Body of pancreas (tissue), 4 donors: ENCODE measurements at regions not wholly inside any gene's neighbourhood (a gene's known extent, or its start where the extent isn't known, plus 50 kb on each side); places are given as distances from the start of the nearest gene placed in this dataset.
A peak's percentile ranks its signal among the peaks of the same experiment; 100 is the strongest.

Source experiments
- ATAC-seq: fragments of 150-250 bp; one replicate; pipeline ENCODE4 v1.9.1; 2016
- DNase-seq, 4 donors: peaks; one replicate each; pipeline ENCODE4 v3.0.0-alpha.2; 2019
- H3K27ac ChIP-seq, 4 donors: fragments of 200-600 bp; sonication (generic); 1 replicate in 3 of 4; 2 replicates in 1 of 4; pipeline versions ENCODE4 v1.5.1 to v1.6.1; 2016 to 2019; ENCODE audit warnings: mild to moderate bottlenecking in 1 of 4, mixed read lengths in 1 of 4, moderate library complexity in 1 of 4
- H3K27me3 ChIP-seq, 2 donors: fragments of 200-600 bp; sonication (generic); one replicate each; pipeline ENCODE4 v1.6.0; 2016; ENCODE audit warnings: mild to moderate bottlenecking in 1 of 2
- H3K36me3 ChIP-seq, 2 donors: fragments of 200-600 bp; sonication (generic); replicated peaks in 1 of 2; 2 replicates each; pipeline ENCODE4 v1.5.1; 2016; ENCODE audit warnings: low read depth in 2 of 2; ENCODE audit not compliant: insufficient read depth in 1 of 2
- H3K4me1 ChIP-seq: fragments of 200-600 bp; sonication (generic); one replicate; pipeline ENCODE4 v1.6.0; 2016
- H3K4me3 ChIP-seq, 2 donors: fragments of 200-600 bp; sonication (generic); 1 replicate in 1 of 2; 2 replicates in 1 of 2; pipeline ENCODE4 v1.5.1; 2016 to 2019
- H3K9me3 ChIP-seq, 3 donors: fragments of 200-600 bp; sonication (generic); 1 replicate in 2 of 3; 2 replicates in 1 of 3; pipeline ENCODE4 v1.5.1; 2016
- POLR2A ChIP-seq, 3 donors: fragments of 450-650 bp; IDR thresholded peaks; one replicate each; pipeline ENCODE4 v1.6.1; 2016; ENCODE audit warnings: antibody characterized with exemption in 3 of 3, mild to moderate bottlenecking in 2 of 3
- WGBS, 2 donors: methylation state at CpG; one replicate each; pipeline ENCODE4 v1.1.5; 2017; 5-methylcytosine and 5-hydroxymethylcytosine counted together
- intact Hi-C: fragments of 100-400 bp; cut with DNase I; formaldehyde crosslinking; loops from one replicate; pipeline ENCODE4 v1.15.1; 2023
- TF ChIP-seq, protein P1 (sequence below), 7 experiments: fragments of 450-650 bp in 4 of 7; fragments of 200-600 bp in 3 of 7; sonication (generic) in 3 of 7; IDR thresholded peaks; one replicate each; pipeline ENCODE4 v1.5.1; 2016 to 2019; ENCODE audit warnings: antibody characterized with exemption in 7 of 7

DNA sequence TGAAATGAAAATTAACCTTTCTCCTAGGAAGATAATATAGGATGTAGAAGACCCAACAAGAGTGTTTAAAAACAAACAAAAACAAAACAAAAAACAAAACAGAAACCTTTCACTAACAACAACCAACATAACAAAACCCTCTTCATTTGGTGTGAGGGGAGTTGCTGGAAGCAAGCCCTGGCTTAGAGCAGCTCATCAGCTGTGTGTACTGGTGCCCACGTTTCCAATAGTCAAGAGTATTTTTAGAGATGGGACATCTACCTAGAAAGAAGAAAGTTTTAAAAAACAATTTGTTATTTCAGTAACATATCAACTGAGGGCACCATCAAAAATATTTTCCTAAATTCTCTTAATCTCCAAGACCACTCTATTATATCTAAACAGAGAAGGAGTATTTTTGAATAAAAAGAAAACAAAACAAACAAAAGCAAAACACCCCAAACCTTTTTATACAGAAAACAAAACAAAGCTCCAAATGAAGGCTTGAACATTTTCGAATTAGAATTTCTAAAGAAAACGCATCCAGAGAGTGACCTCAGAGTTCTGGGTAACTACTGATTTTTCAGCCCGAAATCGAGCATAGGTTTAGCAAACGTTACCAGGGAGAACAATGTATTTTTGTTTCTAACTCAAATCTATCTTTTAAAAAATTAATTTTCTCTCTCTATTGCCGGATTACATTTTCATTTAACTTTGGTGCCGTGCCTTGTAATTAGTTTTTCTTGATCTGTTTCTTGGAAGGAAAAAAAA lies 134.6 kb downstream of the INSIG2 start:
- H3K36me3 ChIP-seq: no peaks in the 10 kb centered on the region
- H3K9me3 ChIP-seq: no peaks in the 10 kb centered on the region
- intact Hi-C loops: loop anchor here (10.0 kb wide), 1 partner anchor 632 kb away; no protein-coding TSS in a partner anchor
- H3K4me3 ChIP-seq: no peak overlapping the region
- ATAC-seq: no peak
- H3K4me1 ChIP-seq: peaks cover 16% of the 10 kb centered on the region
- H3K27ac ChIP-seq: no peak overlapping the region
- 18 to 23% methylated on average over 8 of the region's 8 CpGs for WGBS, 2 donors
- peaks cover 0 to 26% of the 10 kb centered on the region in 2 donors for H3K27me3 ChIP-seq
- no peak for DNase-seq
- no peak for TF ChIP-seq POLR2A (IDR thresholded peaks at IDR 0.05)
- TF ChIP-seq, protein P1, sequence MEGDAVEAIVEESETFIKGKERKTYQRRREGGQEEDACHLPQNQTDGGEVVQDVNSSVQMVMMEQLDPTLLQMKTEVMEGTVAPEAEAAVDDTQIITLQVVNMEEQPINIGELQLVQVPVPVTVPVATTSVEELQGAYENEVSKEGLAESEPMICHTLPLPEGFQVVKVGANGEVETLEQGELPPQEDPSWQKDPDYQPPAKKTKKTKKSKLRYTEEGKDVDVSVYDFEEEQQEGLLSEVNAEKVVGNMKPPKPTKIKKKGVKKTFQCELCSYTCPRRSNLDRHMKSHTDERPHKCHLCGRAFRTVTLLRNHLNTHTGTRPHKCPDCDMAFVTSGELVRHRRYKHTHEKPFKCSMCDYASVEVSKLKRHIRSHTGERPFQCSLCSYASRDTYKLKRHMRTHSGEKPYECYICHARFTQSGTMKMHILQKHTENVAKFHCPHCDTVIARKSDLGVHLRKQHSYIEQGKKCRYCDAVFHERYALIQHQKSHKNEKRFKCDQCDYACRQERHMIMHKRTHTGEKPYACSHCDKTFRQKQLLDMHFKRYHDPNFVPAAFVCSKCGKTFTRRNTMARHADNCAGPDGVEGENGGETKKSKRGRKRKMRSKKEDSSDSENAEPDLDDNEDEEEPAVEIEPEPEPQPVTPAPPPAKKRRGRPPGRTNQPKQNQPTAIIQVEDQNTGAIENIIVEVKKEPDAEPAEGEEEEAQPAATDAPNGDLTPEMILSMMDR (IDR thresholded peaks at IDR 0.05): no peak

DNA sequence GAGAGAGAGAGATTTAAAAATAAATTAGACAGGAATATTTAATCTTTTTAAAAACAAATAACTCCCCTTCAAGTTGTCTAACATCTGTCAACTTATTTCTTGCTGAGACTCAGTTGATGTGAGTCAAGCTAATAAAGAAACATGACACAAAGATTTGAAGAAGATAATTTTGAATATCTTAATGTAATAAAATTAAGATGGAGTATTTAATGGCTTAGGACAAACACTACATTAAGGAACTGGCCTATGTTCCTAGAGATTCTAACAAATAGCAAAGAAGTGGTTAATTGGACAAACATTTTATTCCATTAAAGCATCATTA lies 134.0 kb downstream of the INSIG2 start:
- H3K9me3 ChIP-seq: no peaks in the 10 kb centered on the region
- DNase-seq (no peak), ATAC-seq (no peak)
- TF ChIP-seq POLR2A (IDR thresholded peaks at IDR 0.05): no peak
- TF ChIP-seq, protein P1 (IDR thresholded peaks at IDR 0.05): no peak
- intact Hi-C loops: loop anchor here (10.0 kb wide), 1 partner anchor 633 kb away; no protein-coding TSS in a partner anchor
- no peaks in the 10 kb centered on the region for H3K36me3 ChIP-seq
- peaks cover 16% of the 10 kb centered on the region for H3K4me1 ChIP-seq
- no peak overlapping the region for H3K4me3 ChIP-seq
- no peak overlapping the region for H3K27ac ChIP-seq
- peaks cover 0 to 26% of the 10 kb centered on the region in 2 donors for H3K27me3 ChIP-seq

DNA sequence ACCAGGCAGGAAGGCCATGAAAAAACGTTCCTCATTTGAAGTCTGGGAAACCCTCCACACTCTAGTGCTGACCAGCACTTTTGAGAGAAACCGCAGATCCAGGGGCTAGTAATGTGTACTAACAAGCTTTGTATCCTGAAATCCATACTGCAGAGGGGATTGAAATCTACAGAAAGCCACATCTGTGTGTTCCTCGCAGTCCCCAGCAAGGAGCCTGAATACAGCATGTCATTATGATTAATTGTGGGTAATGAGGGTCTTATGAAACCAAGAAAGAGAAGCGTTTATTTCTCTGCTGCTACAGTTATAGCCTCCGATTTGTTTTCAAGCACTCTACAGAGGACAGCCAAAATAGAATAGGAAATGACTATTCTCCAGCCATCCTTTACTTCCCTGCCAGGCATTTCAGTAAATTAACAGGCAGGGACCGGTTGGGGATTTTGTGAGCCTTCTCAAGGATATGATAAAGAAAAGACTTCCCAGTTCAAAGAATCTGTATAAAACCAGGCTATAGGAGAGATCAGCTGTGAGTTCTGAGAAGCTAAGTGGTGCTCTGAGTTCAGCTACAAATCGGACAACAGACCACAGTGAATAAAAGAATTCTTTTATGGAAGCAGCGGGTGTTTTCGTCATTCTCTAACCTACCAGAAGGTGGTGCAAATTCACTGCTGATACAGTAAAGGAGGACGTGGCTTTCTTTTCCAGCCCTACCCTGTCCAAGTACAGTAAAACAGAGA lies 133.4 kb downstream of the INSIG2 start:
- peak; percentile 92 for ATAC-seq
- Histone ChIP-seq H3K4me3 (no peak overlapping the region), H3K36me3 (no peaks in the 10 kb centered on the region), H3K4me1 (peaks cover 16% of the 10 kb centered on the region), H3K27me3 (peaks cover 0 to 26% of the 10 kb centered on the region in 2 donors), H3K27ac (no peak overlapping the region), H3K9me3 (no peaks in the 10 kb centered on the region)
- intact Hi-C loops: loop anchor here (10.0 kb wide), 1 partner anchor 633 kb away; no protein-coding TSS in a partner anchor
- DNase-seq: peak; percentile 51 to 72 (median 57)
- no peak for TF ChIP-seq POLR2A (IDR thresholded peaks at IDR 0.05)
- TF ChIP-seq, protein P1 (IDR thresholded peaks at IDR 0.05): peak; percentile 30 to 81 (median 77)
- 14 to 20% methylated on average over 10 of the region's 10 CpGs for WGBS, 2 donors

DNA sequence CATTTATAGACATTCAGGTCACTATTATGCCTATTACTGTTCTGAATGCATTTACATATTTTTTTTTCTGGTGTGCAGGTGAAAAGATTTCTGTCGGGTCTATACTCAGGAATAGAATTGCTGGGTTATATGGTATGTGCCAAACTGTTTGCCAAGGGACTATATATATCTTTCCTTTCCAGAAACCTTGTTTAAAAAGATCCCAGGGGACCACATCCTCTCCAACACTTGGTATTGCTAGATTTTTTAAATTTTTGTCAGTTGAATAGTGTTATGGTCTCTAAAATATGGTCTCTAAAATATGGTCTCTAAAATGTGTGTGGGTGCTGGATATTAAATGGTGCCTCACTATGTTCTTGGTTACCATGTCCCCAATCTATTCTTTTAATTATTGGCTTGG lies 131.3 kb downstream of the INSIG2 start:
- no peak for ATAC-seq

More for the DNA sequence above, 131.3 kb downstream of the INSIG2 start:
- no peak for DNase-seq
- intact Hi-C loops: loop anchor here (10.0 kb wide), 1 partner anchor 635 kb away; no protein-coding TSS in a partner anchor
- Histone ChIP-seq H3K27ac (no peak overlapping the region), H3K4me3 (no peak overlapping the region), H3K4me1 (peaks cover 15% of the 10 kb centered on the region), H3K36me3 (no peaks in the 10 kb centered on the region), H3K27me3 (peaks cover 0 to 18% of the 10 kb centered on the region in 2 donors), H3K9me3 (no peaks in the 10 kb centered on the region)
- 26 to 37% methylated on average over 1 of the region's 1 CpG for WGBS, 2 donors
- no peak for TF ChIP-seq POLR2A (IDR thresholded peaks at IDR 0.05)
- TF ChIP-seq, protein P1 (IDR thresholded peaks at IDR 0.05): no peak
